Neural crest cell (in vitro differentiated cells): ENCODE measurements at regions not wholly inside any gene's neighbourhood (a gene's known extent, or its start where the extent isn't known, plus 50 kb on each side); places are given as distances from the start of the nearest gene placed in this dataset.
A peak's percentile ranks its signal among the peaks of the same experiment; 100 is the strongest.

Experiments used
- DNase-seq: peaks from one replicate; pipeline ENCODE4 v3.0.0; 2021; ENCODE audit warnings: low read depth, mixed read lengths, low spot score
- H3K27ac Mint-ChIP-seq: one replicate; pipeline ENCODE4 v1.8.0; 2021; ENCODE audit warnings: mild to moderate bottlenecking, mixed read lengths; ENCODE audit not compliant: unreplicated experiment
- H3K27me3 Mint-ChIP-seq: 2 replicates; pipeline ENCODE4 v1.8.0; 2021; ENCODE audit warnings: low read depth, mild to moderate bottlenecking, mixed read lengths
- H3K36me3 Mint-ChIP-seq: 2 replicates; pipeline ENCODE4 v1.8.0; 2021; ENCODE audit warnings: low read depth, mild to moderate bottlenecking, mixed read lengths
- H3K4me1 Mint-ChIP-seq: 2 replicates; pipeline ENCODE4 v1.8.0; 2021; ENCODE audit warnings: mixed read lengths
- H3K4me3 Mint-ChIP-seq: one replicate; pipeline ENCODE4 v1.8.0; 2021; ENCODE audit warnings: mild to moderate bottlenecking, mixed read lengths
- H3K9me3 Mint-ChIP-seq: 2 replicates; pipeline ENCODE4 v1.8.0; 2021; ENCODE audit warnings: mixed read lengths
- CTCF ChIP-seq: fragments of 200-600 bp; sonication (generic); conservative IDR thresholded peaks from 2 replicates; pipeline ENCODE4 v1.5.0; 2021; ENCODE audit warnings: antibody characterized with exemption, mild to moderate bottlenecking

DNA sequence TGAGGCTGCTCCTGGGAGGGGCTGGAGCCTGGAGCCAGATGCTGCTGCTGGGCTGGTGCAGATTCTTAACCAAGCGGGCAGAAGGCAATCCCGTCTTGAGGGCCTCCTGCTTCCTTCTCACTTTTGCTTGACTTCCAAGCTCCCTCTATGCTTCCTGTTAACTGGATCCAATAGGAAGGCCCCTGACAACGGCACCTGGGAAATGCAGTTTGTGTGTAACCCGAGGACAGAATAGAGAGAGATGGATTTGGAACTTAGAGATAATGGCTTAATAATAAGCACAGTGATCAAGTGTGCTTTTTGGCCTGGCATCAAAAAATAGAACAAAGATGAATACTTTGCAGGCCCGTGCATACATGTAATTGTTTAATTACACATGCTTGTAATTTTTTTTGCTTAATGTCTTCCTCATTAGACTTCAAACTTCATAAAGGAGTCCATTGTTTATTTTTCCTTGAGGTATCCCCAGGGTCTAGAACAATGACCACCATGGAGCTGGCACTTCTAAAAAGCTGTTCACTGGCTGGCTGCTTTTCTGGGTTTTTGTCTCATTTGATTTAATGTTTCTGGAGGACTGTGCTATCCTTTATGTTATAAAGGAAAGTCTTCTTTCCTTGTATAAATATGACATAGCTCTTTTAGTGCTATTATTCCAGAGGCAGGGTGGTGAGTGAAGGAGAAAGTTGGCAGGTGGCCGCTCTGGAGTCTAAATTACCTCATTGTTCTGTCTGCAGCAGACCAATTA lies 63.3 kb upstream of the MITF start:
- Mint-ChIP-seq H3K27me3 (peaks cover 65% of the 10 kb centered on the region), H3K4me3 (no peak overlapping the region), H3K36me3 (no peaks in the 10 kb centered on the region), H3K9me3 (no peaks in the 10 kb centered on the region), H3K4me1 (peaks cover 12% of the 10 kb centered on the region), H3K27ac (no peak overlapping the region)
- no peak for DNase-seq
- TF ChIP-seq CTCF = no peak

- no peak for TF ChIP-seq CTCF
- DNase-seq = no peak
- Mint-ChIP-seq H3K36me3 (no peaks in the 10 kb centered on the region), H3K27ac (no peak overlapping the region), H3K9me3 (no peaks in the 10 kb centered on the region), H3K4me3 (no peak overlapping the region), H3K27me3 (peaks cover 55% of the 10 kb centered on the region), H3K4me1 (peaks cover 12% of the 10 kb centered on the region)
Observed at GRCh38 chr3:69674752-69675151, 64.5 kb upstream of the MITF start.

GRCh38 chr3:69671082-69671952 lies 67.9 kb upstream of the MITF start:
- Mint-ChIP-seq H3K27me3 (peaks cover 32% of the 10 kb centered on the region), H3K36me3 (no peaks in the 10 kb centered on the region), H3K4me3 (no peak overlapping the region), H3K9me3 (no peaks in the 10 kb centered on the region), H3K4me1 (peaks cover 10% of the 10 kb centered on the region), H3K27ac (no peak overlapping the region)
- peak; percentile 93 for TF ChIP-seq CTCF
- DNase-seq = peak; percentile 58

GRCh38 chr3:69669070-69669469 lies 70.2 kb upstream of the MITF start:
- peaks cover 7% of the 10 kb centered on the region for H3K4me1 Mint-ChIP-seq
- no peak for TF ChIP-seq CTCF
- H3K36me3 Mint-ChIP-seq = no peaks in the 10 kb centered on the region
- H3K27ac Mint-ChIP-seq = no peak overlapping the region
- no peak overlapping the region for H3K4me3 Mint-ChIP-seq
- H3K27me3 Mint-ChIP-seq = peaks cover 15% of the 10 kb centered on the region
- H3K9me3 Mint-ChIP-seq = no peaks in the 10 kb centered on the region
- DNase-seq = no peak

DNA sequence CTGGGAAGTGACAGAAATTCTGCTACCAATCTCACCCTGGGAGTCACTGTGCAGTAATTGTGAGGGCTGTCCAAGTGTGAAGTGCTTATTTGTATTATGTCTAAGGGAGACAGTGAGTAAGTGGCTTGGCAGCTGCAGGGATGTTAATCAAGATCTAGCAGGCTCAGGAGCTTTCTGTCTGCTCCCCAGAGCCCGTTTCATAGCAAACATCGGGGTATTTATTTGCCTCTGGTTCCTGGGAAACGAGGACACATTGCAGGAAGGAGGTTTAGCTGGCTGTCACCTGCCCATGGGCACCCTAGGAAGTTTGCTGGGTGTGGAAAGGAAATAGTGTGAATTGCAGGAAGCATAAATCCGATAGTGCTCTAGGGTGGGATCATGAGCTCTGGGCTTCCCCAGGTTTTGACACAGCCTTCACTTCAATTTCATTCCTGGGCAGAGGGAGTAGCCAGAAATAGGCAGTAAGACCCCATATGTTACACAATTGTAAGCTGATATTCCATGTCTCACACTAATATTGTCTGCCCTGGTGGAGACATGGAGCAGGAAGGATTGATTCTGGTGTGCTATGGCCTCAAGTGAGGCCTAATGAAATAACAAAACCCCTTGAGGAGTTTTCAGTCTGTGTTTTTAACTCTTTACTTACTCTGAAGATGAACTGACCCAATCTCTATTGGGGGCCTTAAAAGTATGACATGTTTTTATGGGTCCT lies 74.1 kb upstream of the MITF start:
- peaks cover 2% of the 10 kb centered on the region for H3K9me3 Mint-ChIP-seq
- no peaks in the 10 kb centered on the region for H3K36me3 Mint-ChIP-seq
- no peaks in the 10 kb centered on the region for H3K27me3 Mint-ChIP-seq
- H3K4me1 Mint-ChIP-seq = peaks cover 4% of the 10 kb centered on the region
- TF ChIP-seq CTCF = no peak
- no peak overlapping the region for H3K27ac Mint-ChIP-seq
- no peak for DNase-seq
- H3K4me3 Mint-ChIP-seq = no peak overlapping the region
